GM19035 (cell line): ENCODE measurements at regions not wholly inside any gene's neighbourhood (a gene's known extent, or its start where the extent isn't known, plus 50 kb on each side); places are given as distances from the start of the nearest gene placed in this dataset.

Experiments used
- ATAC-seq: cut with Tn5 transposase; IDR thresholded peaks from one replicate; pipeline ENCODE4 v1.9.1; 2021; ENCODE audit not compliant: unreplicated experiment

DNA sequence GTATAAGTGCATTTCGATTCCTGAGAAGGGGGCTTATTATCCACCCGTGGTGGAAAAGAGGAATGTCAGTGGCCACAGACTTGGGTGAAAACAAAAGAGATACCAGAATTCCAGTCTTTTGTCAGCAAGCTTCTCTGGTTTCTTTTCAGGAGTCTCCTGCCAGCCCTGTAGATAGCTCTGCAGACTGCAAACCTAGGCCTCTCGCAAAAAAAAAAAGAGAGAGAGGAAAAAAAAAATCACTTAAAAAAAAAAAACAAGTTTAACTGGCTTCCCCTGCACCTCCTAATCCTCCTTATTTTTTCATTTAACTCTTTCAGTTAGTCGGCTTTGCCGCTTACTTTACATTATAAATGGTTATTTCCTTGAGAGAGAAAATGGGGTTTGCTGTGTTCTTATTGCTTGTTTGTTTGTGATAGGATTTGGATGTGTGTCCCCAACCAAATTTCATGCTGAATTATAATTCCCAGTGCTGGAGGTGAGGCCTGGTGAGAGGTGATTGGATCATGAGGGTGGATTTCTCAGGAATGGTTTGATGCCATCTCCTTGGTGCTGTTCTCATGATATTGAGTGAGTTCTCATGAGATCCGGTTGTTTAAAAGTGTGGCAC is 170.0 kb downstream of the BCL11B start:
- ATAC-seq: no peak

DNA sequence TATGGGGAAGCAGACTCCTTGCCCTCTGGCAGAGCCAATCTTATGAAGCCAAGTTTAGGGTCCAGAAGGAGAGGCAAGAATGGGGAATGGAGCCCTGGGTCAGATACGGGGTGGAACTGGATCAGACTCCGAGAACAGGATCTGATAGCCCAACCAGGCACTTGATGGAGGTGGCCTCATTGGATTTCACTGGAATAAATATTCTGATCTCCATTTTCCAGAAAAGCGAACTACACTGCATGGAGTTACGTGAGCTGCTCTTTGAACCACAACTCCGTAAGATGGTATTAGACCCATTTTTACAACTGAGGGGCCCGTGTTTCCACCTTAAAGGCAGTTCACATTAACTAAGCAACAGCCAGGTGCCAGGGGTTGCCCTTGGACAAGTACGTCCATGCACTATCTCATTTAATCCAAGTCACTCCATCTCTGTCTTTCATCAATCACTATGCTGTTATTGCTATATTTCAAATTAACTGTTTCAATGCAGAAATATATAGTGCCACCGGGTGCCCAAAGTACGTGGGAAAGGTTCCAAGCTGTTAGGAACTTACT is 155.2 kb downstream of the BCL11B start:
- no peak for ATAC-seq

- no peak for ATAC-seq
Measured at GRCh38 chr14:99117671-99118045, 154.3 kb downstream of the BCL11B start.

DNA sequence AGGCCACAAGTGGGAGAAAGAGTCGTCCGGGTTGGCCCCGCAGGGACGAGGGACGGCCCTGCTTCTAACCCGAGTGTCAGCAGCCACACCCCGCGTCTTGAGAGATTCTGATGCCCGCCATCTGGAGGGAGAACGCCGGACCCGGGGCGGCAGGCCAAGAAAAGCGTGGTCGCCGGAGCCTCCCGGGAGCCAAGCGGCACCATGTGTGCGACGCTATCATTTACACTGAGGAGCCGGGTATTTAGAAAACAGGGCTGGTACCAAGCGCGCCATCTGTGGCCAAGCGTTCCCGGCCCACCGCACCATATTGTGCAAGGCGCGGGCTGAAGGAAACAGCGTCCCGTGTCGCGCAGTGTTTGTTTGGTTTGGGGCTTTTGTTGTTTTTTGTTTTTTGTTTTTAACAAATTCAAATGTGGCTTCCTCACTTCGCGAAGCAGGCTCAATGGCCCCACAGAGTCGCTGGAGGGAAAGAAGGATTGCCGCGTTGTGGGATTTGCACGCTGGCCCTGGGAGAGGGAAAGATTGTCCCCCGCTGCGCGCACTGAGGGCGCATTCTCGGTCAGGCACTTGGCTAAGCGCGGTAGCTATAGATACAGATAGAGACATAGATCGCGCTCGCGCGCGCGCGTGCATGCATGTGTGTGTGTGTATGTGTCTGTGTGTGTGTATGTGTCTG is 153.8 kb downstream of the BCL11B start:
- no peak for ATAC-seq

DNA sequence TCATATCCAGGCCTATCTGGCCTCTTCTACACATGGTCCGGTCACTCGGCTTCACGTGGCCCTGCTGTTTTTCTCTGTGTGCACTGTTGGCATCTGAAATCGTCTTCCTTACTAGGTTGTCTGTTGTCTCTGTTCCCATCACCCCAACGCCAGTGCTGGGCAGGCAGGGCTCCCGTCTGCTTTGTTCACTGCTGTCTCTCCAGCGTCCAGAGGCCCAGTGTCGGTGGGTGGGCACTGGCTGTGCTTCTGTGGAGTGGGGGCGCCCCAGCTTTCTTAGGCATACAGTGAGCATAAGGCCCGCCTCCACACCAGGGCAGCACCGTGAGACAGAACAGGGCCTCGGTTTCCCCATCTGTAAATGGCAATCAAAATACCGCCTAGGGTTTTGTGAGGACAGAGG is 153.1 kb downstream of the BCL11B start:
- ATAC-seq: no peak
